ENCODE measurements at regions not wholly inside any gene's neighbourhood (a gene's known extent, or its start where the extent isn't known, plus 50 kb on each side); places are given as distances from the start of the nearest gene placed in this dataset.

DNA sequence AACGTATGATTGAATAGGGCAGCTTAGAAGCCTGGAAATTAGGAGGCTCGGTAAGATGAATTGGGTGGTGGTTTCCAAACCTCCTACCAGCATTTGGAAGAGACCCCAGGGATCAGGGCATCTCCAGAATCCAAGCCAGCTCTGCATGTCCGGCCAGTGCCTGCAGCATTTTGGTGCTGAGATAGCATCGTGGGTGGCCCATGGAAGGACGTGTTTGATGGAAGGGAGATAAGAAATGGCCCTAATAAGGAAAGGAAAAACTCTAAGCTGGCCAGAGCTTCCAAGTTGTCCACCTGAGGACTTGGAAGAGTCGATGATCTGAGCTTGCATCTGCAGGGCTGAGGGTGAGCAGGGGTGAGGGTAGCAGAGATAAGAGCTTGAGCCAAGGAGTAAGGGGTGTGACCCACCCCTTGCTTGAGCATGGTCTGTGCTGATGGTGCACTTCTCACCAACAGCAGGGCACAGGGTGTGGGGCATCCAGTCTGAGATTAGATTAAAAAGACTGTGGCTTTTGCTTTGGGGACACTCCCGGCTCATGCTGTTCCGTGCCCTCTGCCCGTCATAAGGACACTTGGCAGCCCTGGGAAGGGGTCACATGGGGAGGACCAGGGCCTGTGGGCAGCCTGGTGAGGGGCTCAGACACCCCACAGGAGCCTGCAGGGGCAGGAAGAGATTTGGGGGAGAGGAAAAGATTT is 213.2 kb downstream of the ERMARD start:
- TF ChIP-seq, protein P1, sequence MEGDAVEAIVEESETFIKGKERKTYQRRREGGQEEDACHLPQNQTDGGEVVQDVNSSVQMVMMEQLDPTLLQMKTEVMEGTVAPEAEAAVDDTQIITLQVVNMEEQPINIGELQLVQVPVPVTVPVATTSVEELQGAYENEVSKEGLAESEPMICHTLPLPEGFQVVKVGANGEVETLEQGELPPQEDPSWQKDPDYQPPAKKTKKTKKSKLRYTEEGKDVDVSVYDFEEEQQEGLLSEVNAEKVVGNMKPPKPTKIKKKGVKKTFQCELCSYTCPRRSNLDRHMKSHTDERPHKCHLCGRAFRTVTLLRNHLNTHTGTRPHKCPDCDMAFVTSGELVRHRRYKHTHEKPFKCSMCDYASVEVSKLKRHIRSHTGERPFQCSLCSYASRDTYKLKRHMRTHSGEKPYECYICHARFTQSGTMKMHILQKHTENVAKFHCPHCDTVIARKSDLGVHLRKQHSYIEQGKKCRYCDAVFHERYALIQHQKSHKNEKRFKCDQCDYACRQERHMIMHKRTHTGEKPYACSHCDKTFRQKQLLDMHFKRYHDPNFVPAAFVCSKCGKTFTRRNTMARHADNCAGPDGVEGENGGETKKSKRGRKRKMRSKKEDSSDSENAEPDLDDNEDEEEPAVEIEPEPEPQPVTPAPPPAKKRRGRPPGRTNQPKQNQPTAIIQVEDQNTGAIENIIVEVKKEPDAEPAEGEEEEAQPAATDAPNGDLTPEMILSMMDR (IDR thresholded peaks at IDR 0.05): no peak
- TF ChIP-seq POLR2A (IDR thresholded peaks at IDR 0.05): no peak

Data from body of pancreas (tissue), 4 donors.